GM06990 (cell line): ENCODE measurements at regions not wholly inside any gene's neighbourhood (a gene's known extent, or its start where the extent isn't known, plus 50 kb on each side); places are given as distances from the start of the nearest gene placed in this dataset.
"Not testable (repeated sequence)": the region's sequence is repeated elsewhere in the genome, so short reads cannot be mapped to it uniquely, and the experiment has no call there.

Experiments
- DNase-seq: peaks from one replicate; pipeline ENCODE4 v3.0.0-alpha.2; 2011; ENCODE audit not compliant: insufficient read length; ENCODE audit errors: extremely low read depth
- H3K27me3 ChIP-seq: replicated peaks from 2 replicates; pipeline ENCODE4 v1.6.0; 2011; ENCODE audit warnings: low read length; ENCODE audit not compliant: control insufficient read depth, insufficient read depth
- H3K36me3 ChIP-seq: 2 replicates; pipeline ENCODE4 v1.5.1; 2011; ENCODE audit warnings: low read length; ENCODE audit not compliant: control insufficient read depth, insufficient read depth
- H3K4me3 ChIP-seq: replicated peaks from 2 replicates; pipeline ENCODE4 v1.5.1; 2011; ENCODE audit warnings: low read depth, mild to moderate bottlenecking, control low read depth, low read length
- TF ChIP-seq, protein P1 (sequence below): IDR thresholded peaks from 2 replicates; pipeline ENCODE4 v1.5.1; 2011; ENCODE audit warnings: low read length, control low read depth, mild to moderate bottlenecking, inconsistent platforms; ENCODE audit not compliant: insufficient read depth, poor library complexity, severe bottlenecking

DNA sequence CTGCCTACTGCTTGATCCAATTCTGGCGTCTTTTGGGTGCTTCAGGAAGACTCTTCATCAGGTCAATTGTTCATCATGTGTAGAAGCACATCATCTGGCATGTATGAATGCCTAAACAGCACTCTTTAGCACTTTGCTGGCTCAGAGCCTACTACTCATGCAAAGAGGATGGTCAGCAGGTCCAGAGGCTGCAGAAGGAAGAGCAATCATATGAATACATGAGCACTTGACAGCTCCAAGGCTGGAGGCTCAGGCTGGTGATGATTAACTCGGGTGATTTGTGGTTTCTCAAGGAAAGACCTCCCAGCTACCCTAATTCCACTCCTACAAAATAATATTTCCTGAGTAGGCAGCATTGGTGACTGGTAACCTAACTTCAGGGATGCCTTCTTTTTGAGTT is 103.8 kb upstream of the CXCL13 start:
- H3K36me3 ChIP-seq: no peaks in the 10 kb centered on the region
- TF ChIP-seq, protein P1, sequence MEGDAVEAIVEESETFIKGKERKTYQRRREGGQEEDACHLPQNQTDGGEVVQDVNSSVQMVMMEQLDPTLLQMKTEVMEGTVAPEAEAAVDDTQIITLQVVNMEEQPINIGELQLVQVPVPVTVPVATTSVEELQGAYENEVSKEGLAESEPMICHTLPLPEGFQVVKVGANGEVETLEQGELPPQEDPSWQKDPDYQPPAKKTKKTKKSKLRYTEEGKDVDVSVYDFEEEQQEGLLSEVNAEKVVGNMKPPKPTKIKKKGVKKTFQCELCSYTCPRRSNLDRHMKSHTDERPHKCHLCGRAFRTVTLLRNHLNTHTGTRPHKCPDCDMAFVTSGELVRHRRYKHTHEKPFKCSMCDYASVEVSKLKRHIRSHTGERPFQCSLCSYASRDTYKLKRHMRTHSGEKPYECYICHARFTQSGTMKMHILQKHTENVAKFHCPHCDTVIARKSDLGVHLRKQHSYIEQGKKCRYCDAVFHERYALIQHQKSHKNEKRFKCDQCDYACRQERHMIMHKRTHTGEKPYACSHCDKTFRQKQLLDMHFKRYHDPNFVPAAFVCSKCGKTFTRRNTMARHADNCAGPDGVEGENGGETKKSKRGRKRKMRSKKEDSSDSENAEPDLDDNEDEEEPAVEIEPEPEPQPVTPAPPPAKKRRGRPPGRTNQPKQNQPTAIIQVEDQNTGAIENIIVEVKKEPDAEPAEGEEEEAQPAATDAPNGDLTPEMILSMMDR: no peak
- no peak overlapping the region for H3K4me3 ChIP-seq
- no peaks in the 10 kb centered on the region for H3K27me3 ChIP-seq
- DNase-seq: no peak

GRCh38 chr4:77504407-77504806 is 101.2 kb upstream of the CXCL13 start:
- TF ChIP-seq, protein P1: no peak
- DNase-seq: no peak
- Histone ChIP-seq H3K36me3 (no peaks in the 10 kb centered on the region), H3K4me3 (no peak overlapping the region), H3K27me3 (no peaks in the 10 kb centered on the region)

- Histone ChIP-seq H3K27me3 (no peaks in the 10 kb centered on the region), H3K36me3 (no peaks in the 10 kb centered on the region), H3K4me3 (no peak overlapping the region)
- no peak for DNase-seq
- TF ChIP-seq, protein P1: no peak
Observed at GRCh38 chr4:77505275-77505957, 100.2 kb upstream of the CXCL13 start.

- H3K36me3 ChIP-seq: no peaks in the 10 kb centered on the region
- TF ChIP-seq, protein P1: no peak
- no peaks in the 10 kb centered on the region for H3K27me3 ChIP-seq
- DNase-seq: no peak
- H3K4me3 ChIP-seq: no peak overlapping the region
Observed at GRCh38 chr4:77505958-77506319, 99.7 kb upstream of the CXCL13 start.

GRCh38 chr4:77510367-77510766 is 95.3 kb upstream of the CXCL13 start:
- H3K36me3 ChIP-seq: no peaks in the 10 kb centered on the region
- H3K4me3 ChIP-seq: no peak overlapping the region
- no peaks in the 10 kb centered on the region for H3K27me3 ChIP-seq
- TF ChIP-seq, protein P1: no peak
- DNase-seq: no peak

DNA sequence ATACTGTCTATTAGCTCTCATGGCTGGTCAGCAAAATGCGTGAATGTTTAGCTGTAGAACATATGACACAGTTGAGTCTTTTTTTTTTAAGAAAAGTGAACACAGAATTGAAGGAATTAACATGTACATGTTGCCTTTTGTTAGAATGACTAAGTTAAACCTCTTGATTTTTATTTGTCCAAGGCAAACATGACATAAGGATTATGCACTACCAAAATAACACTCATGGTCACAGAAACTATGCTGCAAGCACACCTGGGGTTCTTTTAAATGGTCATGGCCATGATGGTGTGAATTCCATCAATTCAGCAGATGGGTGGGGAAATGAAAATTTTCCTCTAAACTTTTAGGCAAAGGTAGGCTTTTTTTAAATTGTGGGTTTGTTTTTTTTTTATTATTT is 80.1 kb upstream of the CXCL13 start:
- no peaks in the 10 kb centered on the region for H3K27me3 ChIP-seq
- H3K36me3 ChIP-seq: no peaks in the 10 kb centered on the region
- H3K4me3 ChIP-seq: no peak overlapping the region
- no peak for DNase-seq
- TF ChIP-seq, protein P1: no peak

DNA sequence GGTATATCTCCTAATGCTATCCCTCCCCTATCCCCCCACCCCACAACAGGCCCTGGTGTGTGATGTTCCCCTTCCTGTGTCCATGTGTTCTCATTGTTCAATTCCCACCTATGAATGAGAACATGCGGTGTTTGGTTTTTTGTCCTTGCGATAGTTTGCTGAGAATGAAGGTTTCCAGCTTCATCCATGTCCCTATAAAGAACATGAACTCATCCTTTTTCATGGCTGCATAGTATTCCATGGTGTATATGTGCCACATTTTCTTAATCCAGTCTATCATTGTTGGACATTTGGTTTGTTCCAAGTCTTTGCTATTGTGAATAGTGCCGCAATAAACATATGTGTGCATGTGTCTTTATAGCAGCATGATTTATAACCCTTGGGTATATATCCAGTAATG is 77.7 kb upstream of the CXCL13 start:
- not testable (repeated sequence) for H3K4me3 ChIP-seq, DNase-seq, H3K27me3 ChIP-seq

More for the DNA sequence above, 77.7 kb upstream of the CXCL13 start:
- H3K36me3 ChIP-seq: not testable (repeated sequence)
